NCI-H345 treated with DMSO at 0.1 percent for 48 hours (cell line): ENCODE measurements at regions not wholly inside any gene's neighbourhood (a gene's known extent, or its start where the extent isn't known, plus 50 kb on each side); places are given as distances from the start of the nearest gene placed in this dataset.

ENCODE experiments used
- DNase-seq: peaks from one replicate; lab custom pipeline; 2025; ENCODE audit not compliant: unreplicated experiment; lab: John Stamatoyannopoulos, UW

DNA sequence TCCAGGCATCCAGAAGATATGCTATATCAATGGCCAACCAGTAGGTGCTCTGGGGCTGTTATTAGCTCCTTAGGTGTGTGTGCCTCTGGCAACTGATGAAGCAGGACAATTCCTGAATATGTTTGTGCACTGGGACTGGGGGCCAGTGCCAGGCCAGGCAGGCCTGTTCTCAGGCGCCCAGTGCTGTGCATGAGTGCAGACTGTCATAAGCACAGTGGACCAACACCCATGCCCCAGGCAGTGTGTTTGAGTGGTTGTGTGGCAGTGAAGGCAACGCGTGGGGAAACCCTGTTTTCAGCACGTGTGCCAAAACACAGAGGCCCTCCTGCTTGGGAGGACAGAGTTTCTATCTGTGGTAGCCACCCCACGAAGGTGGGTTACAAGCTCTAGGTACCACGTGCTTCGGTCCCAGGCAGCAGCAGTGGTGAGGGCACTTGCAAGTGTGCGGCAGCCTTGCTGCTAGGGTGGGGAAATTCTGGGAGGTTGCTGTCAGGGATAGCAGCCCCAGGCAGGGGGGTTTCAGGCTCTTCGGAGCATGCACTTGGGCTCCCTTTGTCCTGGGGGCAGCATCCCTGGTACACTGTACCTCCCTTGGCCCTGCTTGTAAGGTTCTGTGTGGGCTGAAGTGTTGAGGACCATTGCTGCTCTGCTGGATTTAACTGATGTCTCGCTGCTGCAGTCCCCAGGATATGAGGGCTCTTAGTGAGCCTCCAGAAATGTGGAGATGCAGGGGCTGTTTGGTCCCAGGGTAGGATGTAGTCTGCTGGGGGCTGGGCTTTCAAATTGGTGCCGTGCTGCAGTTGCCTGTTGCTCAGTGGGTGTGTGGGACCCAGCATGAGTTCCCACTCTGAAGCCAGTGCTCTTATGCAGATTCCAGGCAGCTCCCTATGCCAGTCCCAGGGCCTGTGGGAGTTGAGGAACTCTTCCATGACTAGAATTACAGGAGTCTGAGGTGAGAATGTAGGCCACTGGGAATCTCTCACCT, 280.9 kb downstream of the RPRM start:
- DNase-seq, result no peak

DNA sequence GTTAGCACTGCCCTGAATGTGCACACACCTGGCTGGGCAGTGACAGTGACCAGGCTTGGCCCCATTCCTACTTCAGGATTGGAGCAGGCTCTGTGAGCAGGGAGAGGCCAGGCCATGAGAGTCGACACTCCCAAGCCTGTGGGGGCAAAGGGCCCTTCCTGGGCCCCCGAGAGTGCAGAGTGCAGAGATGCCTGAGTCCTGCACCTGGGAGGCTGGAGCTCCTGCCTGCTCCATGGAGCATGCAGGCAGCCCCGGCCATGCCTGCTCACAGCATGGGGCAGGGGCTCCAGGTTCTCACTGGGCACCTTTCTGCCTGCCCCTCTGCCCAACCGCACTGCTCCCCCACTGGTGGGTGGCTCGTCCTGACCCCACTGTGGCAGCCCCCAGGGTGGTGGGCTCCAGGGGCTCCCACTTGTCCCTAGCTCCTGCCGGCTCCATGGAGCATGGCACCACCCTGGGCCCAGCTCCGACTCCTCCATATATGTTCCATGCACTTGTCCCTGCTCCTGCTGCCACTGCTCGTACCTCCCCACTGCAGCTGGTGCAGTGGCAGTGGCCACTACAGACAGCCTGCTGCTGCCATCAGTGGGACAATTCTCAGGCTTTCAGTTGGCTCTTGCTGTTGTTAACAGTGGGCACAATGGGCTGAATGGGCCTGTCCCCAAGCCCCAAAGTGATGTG, 282.0 kb downstream of the RPRM start:
- DNase-seq, result no peak

DNA sequence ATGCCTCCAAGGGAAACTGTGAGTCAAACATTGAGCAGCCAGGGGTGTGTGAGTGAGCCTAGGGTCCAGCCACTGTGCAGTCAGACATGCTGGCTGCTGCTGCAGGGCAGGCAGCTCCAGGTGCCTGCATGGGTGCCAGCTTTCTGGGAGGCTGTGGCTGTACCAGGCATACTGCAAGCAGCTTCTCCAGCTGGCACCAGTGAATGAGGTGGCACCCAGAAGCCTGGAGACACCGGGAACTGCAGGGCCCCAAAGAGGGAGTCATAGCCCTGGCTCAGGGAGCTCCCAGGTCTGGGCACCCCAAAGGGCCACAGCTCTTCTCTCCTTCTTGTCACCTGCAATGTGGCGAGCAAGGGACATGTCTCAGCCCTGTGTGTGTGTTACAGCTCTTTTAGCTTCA, 283.2 kb downstream of the RPRM start:
- no peak for DNase-seq

DNA sequence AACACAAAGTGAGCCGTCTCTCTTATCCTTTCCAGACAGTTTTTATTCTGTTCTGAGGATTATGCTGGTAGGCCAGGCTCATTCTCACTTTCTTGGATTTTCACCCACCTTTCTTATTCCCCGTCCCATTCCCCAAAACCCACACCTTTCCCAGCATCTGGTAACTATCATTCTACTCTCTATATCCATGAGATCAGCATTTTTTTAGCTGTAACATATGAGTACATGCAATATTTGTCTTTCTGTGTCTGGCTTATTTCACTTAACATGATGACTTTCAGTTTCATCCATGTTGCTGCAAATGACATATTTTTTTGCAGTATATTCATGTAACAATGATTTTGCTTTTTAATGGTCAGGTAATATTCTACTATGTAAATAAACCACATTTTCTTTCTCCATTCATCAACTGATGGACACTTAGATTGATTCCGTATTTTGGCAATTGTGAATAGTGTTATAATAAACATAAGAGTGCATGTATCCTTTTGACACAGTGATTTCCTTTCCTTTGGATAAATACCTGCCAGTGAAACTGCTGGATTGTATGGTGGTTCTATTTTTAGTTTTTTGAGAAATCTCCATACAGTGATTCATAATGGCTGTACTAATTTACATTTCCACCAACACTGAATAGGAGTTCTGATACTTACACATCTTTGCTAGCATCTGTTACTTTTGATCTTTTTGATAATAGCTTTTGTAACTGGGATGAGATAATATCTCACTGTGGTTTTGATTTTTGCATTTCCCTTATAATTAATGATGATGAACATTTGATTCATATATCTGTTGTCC, 289.3 kb downstream of the RPRM start:
- no peak for DNase-seq

DNA sequence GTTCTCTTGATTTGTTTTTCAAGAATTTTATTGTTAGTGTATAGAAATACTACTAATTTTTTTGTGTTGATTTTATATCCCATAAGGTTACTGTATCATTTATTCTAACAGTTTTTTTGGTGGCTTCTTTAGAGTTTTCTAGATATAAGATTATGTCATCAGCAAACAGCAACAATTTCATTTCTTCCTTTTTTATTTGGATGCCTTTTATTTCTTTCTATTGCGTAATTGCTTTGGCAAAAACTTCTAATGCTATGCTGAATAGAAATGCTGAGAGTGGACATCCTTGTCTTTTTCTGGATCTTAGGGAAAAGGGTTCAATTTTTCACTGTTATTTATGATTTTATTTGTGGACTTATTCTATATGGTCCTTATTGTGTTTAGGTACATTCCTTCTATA, 298.8 kb downstream of the RPRM start:
- no peak for DNase-seq

DNA sequence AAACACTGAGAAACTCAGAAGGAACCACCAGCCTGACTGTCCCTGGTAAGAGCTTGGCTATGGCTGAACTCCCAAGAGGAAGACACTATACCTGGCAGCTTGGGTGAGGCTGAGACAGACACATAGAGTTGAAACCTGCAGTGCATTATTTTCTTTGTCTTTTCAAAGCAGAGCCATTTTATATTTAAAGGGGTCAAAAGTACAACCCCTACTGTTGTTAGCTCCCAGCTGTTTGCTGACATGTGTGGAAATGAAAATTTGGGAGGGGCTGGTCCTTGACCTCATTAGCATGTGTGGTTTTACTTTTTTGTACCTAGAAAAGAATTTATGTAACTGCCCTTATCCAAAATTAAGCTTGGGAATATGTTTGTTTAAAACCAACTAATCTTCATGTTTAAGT, 309.0 kb downstream of the RPRM start:
- no peak for DNase-seq

DNA sequence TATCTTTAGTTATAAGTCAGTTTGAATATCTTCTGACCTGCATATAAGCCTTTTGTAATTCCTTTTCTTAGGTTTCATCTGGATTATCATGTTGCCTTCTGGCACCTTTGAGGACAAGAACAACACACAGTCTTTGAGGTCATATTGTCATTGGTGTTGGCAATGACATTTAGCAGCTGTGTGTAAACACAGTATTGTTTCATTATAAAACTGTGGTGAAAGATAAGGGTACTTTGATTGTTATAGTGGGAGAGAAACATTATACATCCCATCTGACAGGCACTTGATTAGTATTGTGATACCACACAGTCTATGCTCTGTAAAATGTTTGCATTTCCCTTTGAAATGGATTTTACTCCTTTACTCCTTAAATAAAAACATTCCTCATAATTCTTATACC, 313.5 kb downstream of the RPRM start:
- DNase-seq, result peak; percentile 4

DNA sequence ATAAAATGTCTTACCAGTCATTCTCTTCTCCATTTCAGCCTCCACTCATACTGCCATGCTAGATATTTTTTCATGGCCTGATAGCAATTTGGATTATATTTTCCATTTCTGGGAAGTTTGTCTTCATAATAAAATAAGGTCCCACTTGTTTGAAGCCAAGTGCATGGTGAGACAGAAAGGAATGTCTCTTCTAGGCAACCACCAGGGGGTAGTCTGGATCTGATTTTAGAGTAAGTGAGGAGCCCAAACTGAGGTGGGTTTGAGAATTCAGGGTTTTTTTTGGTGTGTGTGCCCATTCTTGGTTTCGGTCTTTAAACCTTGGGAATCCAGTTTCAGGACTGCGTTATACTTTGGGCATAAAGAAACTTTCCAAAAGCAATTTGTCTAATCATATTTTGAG, 315.5 kb downstream of the RPRM start:
- DNase-seq, result peak; percentile 62

DNA sequence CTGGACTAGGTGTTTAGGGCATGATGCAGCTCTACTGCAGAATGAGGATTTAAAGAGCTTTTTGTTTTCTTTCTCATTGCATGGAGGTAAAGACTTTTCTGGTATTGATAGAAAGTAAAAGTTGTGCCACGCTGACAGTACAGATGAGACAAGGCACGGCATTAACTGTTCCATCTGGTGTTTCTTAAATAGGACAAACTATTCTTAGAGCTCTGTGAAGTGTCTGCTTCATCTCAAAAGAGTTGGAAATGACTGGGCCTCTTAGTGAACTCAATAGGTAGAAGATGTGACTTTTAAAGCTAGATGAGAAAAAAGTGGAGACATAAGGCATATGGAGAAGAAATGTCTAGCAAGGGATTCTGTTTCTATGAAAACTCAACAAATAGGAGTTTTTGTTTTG, 321.8 kb downstream of the RPRM start:
- DNase-seq, result no peak

DNA sequence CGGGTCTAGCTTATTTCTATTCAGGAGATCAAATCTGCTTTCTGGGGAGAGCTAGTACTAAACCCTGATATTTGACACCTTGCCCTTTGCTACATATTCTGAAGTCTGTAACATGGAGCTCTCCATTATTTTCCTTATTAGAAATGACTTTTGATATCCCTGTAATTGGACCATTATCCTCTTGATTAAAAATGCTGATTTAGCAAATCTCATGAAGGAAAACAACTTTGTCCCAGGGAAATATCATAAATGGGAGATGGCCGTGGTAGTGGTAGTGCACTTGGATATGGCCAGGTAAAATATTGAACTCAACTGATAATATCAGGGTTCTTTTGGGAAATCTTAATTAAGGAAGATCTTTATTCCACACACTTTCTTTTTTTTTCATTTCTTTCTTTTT, 326.5 kb downstream of the RPRM start:
- no peak for DNase-seq

DNA sequence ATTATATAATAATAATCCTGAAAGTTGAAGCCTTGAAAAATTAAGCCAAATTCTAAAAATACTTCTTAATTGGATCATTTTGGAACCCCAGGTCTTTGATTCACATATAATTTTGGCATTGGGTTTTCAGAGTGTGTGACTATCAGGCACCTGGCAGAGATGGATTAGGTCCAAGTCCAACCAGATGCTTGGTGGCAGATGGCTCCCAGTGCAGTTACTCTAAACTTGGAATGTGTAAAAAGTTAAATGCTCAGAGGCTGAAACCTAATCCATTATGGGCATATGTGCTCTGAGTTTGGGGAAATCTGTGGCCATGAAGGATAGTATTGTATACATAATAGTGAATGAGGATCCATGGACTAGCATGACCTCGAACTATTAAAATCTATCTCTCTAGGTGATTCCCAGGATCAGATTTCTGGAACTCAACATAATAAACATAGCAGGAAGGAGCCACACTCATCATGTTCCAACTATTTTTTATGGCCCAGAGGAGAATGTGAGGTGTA, 333.0 kb downstream of the RPRM start:
- no peak for DNase-seq

DNA sequence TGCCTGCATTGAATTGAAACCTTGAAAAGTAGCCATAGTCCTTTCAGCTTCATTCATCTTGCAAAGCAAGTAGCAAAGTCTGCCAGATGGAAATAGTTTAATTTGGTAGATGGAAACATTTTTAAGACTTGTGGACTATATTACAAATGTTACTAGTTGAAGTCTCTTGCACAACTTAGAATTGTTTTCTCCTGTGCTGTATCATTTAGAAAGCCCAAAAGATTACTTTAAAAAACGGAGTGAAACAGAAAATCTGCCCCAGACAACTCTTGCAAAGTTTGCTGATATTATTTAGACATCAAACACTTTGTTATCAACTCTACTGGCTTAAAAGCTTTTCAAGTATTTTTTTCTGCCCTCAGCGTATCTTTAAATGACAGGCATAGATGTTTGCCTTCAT, 335.0 kb downstream of the RPRM start:
- no peak for DNase-seq

DNA sequence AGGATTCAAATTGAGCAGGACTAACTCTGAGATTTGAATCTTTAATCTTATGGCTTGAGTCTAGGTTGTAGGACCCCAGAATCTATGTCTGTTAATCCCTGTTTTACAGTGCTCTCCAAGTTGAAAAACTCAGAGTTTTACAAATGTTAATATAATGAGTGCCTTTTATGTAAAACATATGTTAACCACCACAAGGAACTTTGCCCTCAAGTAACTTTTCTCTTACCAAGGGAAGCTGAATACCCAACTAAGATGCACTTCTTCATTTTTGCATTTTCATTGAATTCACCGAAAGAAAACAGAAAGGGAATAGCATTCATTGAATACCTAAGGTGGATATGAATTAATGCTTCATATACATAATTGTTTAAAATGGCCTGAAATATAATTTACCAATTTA, 338.1 kb downstream of the RPRM start:
- DNase-seq, result no peak

DNA sequence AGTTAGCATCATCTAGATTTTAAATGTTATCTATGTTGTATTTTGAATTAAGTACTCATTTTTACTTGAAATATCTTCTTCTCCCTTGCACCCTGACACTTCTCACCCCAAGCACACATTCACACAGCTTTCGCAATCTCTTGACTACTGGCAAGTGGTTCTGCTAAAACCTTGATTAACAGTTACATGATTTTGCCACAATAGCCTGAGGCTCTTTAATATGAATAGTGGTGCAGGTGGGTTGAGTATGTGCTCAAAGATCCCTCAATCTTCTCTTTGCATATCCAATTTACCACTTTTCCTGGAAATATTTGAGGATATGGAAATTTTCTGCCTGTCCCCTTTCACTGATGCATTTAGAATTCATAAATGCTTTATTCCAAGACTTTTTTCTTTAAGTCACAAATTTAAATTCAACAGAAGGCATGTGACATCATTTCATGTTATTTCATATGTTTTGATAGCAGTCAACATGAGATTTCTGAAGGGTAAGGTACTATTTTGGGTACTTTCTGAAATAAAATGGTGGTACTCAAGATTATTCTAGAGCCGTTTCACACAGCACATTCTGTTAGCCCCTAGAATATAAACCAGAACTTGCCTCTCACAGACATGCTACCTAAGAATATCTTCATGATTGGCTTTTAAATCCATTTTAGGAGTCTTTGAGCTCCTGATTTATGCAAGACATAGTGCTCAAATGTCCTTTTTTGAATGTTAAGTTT, 339.7 kb downstream of the RPRM start:
- DNase-seq, result no peak

DNA sequence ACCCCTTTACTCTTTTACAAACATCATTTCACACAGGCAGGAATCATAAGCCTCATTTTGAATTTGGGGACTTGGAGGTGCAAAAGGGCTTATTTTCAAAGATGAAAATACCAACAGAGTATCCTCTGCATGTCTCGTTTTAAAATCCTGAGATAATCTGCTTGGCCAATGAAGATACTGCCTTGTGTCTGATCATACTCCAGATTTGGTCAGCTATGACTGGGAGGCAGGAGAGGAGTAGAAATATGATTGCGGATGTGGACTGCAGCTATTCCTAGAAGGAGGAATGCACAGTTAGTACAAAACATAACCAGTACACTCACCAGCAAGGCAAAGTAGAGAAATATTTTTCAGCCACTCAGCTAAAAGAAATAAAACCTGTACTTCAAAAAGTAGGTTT, 342.3 kb downstream of the RPRM start:
- DNase-seq, result no peak

DNA sequence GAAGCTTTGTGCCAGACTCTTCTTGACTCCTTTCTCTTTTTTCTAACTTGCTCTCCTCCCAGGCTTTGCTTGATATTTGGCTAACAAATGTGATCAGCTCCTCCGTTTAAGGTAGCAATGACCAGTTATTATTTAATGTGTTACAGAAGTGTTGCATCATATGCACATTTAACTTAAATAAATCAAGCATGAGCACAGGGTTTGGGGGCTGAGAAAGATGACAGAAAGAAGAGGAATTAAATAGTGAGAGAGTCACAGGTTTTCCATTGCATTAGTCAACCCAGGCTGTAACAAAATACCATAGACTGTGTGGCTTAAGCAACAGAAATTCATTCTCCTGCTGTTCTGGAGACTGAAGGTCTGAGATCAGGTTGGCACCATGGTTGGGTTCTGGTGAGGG, 343.8 kb downstream of the RPRM start:
- DNase-seq, result no peak

DNA sequence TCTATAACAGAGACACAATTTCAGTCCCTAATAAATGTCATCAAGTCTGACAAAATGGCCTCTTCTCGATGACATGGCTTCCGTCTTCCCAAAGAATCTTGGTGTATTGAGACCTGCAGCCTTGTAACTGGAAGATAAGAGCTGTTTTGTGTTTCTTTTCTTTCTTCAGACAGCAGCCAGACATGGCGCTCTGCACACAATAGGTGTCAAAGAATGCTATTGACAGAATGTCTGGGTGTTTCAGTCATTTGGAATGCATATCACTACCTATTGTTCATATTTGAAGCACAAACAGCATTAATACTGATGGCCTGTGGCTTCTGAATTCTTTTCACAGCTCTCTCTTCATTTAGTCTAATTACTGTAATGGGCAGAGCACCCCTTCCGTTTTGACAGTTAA, 344.8 kb downstream of the RPRM start:
- no peak for DNase-seq

DNA sequence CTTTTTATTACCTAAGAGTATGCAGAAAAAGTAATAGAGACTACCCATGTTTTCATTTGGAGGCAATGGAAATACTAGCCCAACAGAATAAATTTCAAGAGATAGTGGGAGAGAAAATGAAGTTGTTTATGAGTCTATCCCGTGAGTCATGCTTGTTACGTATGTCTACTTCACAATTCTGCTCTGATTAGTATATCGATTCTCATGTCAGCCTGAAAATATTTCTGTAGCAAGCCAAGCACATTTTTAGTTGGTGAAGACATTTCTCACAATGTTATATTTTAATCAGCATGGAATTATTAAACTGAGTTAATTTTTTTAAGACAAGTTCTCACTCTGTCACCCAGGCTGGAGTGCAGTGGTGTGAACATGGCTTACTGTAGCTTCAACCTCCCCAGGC, 346.1 kb downstream of the RPRM start:
- no peak for DNase-seq

DNA sequence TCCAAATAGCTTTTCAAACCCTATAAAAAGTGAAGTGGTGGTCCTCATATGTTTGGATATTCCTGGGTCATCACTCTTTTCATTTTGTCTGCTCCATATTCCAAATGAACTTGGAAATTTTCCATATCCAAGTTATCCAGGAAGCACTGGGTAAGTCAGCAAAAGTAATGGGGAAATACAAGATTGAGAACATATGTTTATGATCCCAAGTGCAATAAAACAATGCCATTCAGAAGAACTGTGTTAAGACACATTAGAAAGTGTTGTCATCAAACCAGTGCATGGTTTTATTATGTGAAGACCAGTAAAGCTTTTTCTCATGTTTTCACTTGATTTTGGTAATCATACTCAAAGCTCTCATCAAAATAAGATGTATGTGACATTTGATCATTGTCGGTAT, 363.4 kb downstream of the RPRM start:
- no peak for DNase-seq

DNA sequence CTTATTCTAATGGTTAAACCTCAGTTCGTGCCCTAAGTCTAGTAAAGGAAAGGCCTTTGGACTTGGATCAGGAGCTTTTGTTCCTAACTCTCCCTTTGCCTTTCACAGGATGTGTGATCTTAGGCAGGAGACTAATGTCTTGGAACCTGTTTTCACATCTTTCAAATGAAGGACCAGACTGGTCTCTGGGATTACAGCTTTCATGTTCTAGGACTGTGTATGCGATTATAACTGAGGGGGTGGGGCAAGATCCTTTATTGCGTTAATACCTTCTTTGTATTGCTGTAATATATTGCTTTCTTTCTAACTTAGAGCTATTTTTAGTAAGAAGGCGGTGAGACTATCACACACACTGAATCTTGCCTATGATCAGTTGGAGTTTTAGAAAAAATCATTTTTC, 368.1 kb downstream of the RPRM start:
- no peak for DNase-seq

DNA sequence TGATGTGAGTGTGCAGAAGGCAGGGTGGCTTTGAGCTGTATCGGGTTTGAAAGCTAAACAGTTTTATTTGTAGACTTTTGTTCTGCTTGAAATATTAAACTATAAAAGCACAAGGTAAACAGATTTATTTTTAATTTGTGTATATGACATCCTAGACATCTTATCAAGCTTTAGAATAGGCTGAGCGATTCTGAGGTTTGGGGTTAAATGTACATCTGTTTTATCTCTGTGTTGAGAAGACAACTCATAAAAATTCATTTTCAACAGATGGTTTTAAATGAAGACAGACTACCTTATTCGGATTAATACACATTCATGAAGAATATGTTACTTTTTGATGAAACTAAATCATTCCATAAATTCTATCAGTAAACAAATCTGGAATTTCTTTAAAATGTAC, 368.8 kb downstream of the RPRM start:
- no peak for DNase-seq
